Spleen (tissue), 7 donors: ENCODE measurements at regions not wholly inside any gene's neighbourhood (a gene's known extent, or its start where the extent isn't known, plus 50 kb on each side); places are given as distances from the start of the nearest gene placed in this dataset.

ENCODE experiments used
- CTCF ChIP-seq, 11 experiments: fragments of 200-600 bp in 7 of 11; fragments of 450-650 bp in 4 of 11; sonication (generic) in 4 of 11; IDR thresholded peaks in 8 of 11; conservative IDR thresholded peaks in 3 of 11; 1 replicate in 7 of 11; 2 replicates in 4 of 11; pipeline versions ENCODE4 v1.4.0 to v1.8.0; 2016 to 2021; ENCODE audit warnings: antibody characterized with exemption in 11 of 11, inconsistent platforms in 4 of 11, mild to moderate bottlenecking in 1 of 11
- POLR2A ChIP-seq, 3 donors: fragments of 450-650 bp; IDR thresholded peaks; one replicate each; pipeline ENCODE4 v1.5.1; 2017; ENCODE audit warnings: antibody characterized with exemption in 3 of 3, mild to moderate bottlenecking in 1 of 3
- donor health status: DM: no; HTN: no; CAD: no; lungs with moderate emphysema.
- donor health status: DM: no; HTN: no; CAD: no.
- donor health status: DM: no; HTN: no; CAD: no.

GRCh38 chr10:31604096-31604495 is 285.1 kb downstream of the ZEB1 start:
- TF ChIP-seq POLR2A (IDR thresholded peaks at IDR 0.05) (no peak), CTCF (IDR thresholded peaks at IDR 0.05 in 8 of 11, conservative IDR thresholded peaks at IDR 0.05 in 3 of 11) (no peak)
